B cell (primary cell): ENCODE measurements at regions not wholly inside any gene's neighbourhood (a gene's known extent, or its start where the extent isn't known, plus 50 kb on each side); places are given as distances from the start of the nearest gene placed in this dataset.

ENCODE experiments used
- ATAC-seq: fragments of 200-7000 bp; cut with Tn5 transposase; one replicate; pipeline ENCODE4 v1.10.0; 2021; ENCODE audit warnings: low read depth, mild to moderate bottlenecking, moderate number of reproducible peaks, moderate library complexity
- CTCF ChIA-PET: fragments of 350-600 bp; sonication (Branson Sonifier 250); formaldehyde crosslinking; loops from one replicate; lab custom pipeline; 2021; ENCODE audit warnings: antibody characterized with exemption, inconsistent platforms; lab: Charles Lee
- POLR2A ChIA-PET: fragments of 350-600 bp; sonication (Branson Sonifier 250); formaldehyde crosslinking; loops from one replicate; lab custom pipeline; 2021; ENCODE audit warnings: antibody characterized with exemption; lab: Charles Lee
- DNase-seq: peaks from one replicate; pipeline ENCODE4 v3.0.0; 2013
- H2AFZ ChIP-seq: 2 replicates; pipeline ENCODE4 v1.6.1; 2012; ENCODE audit warnings: mild to moderate bottlenecking, low read depth, low read length; ENCODE audit not compliant: insufficient read depth, poor library complexity, severe bottlenecking
- H3K27ac ChIP-seq, 2 donors: 1 replicate in 1 of 2; 2 replicates in 1 of 2; pipeline ENCODE4 v1.5.1; 2012 to 2013; ENCODE audit warnings: low read length in 2 of 2, mild to moderate bottlenecking in 2 of 2, moderate library complexity in 1 of 2
- H3K27me3 ChIP-seq, 4 experiments: fragments of 200-600 bp in 1 of 4; sonication (generic) in 1 of 4; replicated peaks in 1 of 4; 1 replicate in 2 of 4; 2 replicates in 2 of 4; pipeline versions ENCODE4 v1.6.1 to v1.7.0; 2013 to 2016; ENCODE audit warnings: low read length in 3 of 4, mild to moderate bottlenecking in 2 of 4, mixed read lengths in 1 of 4, moderate library complexity in 1 of 4; ENCODE audit not compliant: insufficient read depth in 4 of 4, control insufficient read depth in 3 of 4; ENCODE audit errors: control extremely low read depth in 1 of 4
- H3K36me3 ChIP-seq, 2 experiments: replicated peaks in 1 of 2; 1 replicate in 1 of 2; 2 replicates in 1 of 2; pipeline versions ENCODE4 v1.6.1 to v1.7.1; 2013; ENCODE audit warnings: low read length in 1 of 2; ENCODE audit not compliant: insufficient read depth in 2 of 2, control insufficient read depth in 1 of 2; ENCODE audit errors: control extremely low read depth in 1 of 2, extremely low read depth in 1 of 2
- H3K4me1 ChIP-seq, 2 donors: fragments of 200-600 bp in 1 of 2; sonication (generic) in 1 of 2; 1 replicate in 1 of 2; 2 replicates in 1 of 2; pipeline versions ENCODE4 v1.5.1 to v1.6.1; 2013 to 2017; ENCODE audit warnings: low read length in 2 of 2; ENCODE audit not compliant: control insufficient read depth in 2 of 2, insufficient read depth in 2 of 2
- H3K4me2 ChIP-seq: replicated peaks from 2 replicates; pipeline ENCODE3; 2012; ENCODE audit warnings: mild to moderate bottlenecking, low read depth, low read length; ENCODE audit not compliant: poor library complexity, severe bottlenecking
- H3K4me3 ChIP-seq, 5 experiments: fragments of 200-600 bp in 1 of 5; sonication (generic) in 1 of 5; 1 replicate in 3 of 5; 2 replicates in 2 of 5; pipeline versions ENCODE4 v1.5.1 to v1.7.0; 2011 to 2016; ENCODE audit warnings: low read length in 4 of 5, mild to moderate bottlenecking in 4 of 5, low read depth in 2 of 5, control low read depth in 1 of 5, moderate library complexity in 1 of 5; ENCODE audit not compliant: insufficient read depth in 1 of 5; ENCODE audit errors: control extremely low read depth in 1 of 5, extremely low read depth in 1 of 5
- H3K79me2 ChIP-seq: fragments of 200-600 bp; sonication (generic); one replicate; pipeline ENCODE4 v1.6.0; 2016; ENCODE audit warnings: low read length; ENCODE audit not compliant: control insufficient read depth, insufficient read depth
- H3K9ac ChIP-seq: fragments of 200-600 bp; sonication (generic); 2 replicates; pipeline ENCODE4 v1.6.1; 2017; ENCODE audit warnings: mild to moderate bottlenecking, low read length, moderate library complexity
- H3K9me3 ChIP-seq, 3 donors: one replicate each; pipeline versions ENCODE4 v1.6.1 to v1.7.1; 2013; ENCODE audit warnings: low read length in 2 of 3; ENCODE audit not compliant: control insufficient read depth in 2 of 3, insufficient read depth in 1 of 3; ENCODE audit errors: control extremely low read depth in 1 of 3
- H4K20me1 ChIP-seq: 2 replicates; pipeline ENCODE4 v1.6.0; 2012; ENCODE audit warnings: mild to moderate bottlenecking, low read length; ENCODE audit not compliant: insufficient read depth, control insufficient read depth, poor library complexity, severe bottlenecking
- H3K27ac Mint-ChIP-seq: one replicate; pipeline ENCODE4 v1.8.0; 2021; ENCODE audit warnings: mixed read lengths
- H3K27me3 Mint-ChIP-seq: one replicate; pipeline ENCODE4 v1.8.0; 2021; ENCODE audit warnings: mixed read lengths
- H3K4me1 Mint-ChIP-seq: one replicate; pipeline ENCODE4 v1.8.0; 2021; ENCODE audit warnings: mixed read lengths
- H3K4me3 Mint-ChIP-seq: one replicate; pipeline ENCODE4 v1.8.0; 2021; ENCODE audit warnings: mixed read lengths
- H3K9me3 Mint-ChIP-seq: one replicate; pipeline ENCODE4 v1.8.0; 2022; ENCODE audit warnings: mixed read lengths; ENCODE audit not compliant: insufficient read depth
- EZH2 ChIP-seq: IDR thresholded peaks from 2 replicates; pipeline ENCODE4 v1.6.1; 2012; ENCODE audit warnings: borderline replicate concordance, low read depth, mild to moderate bottlenecking, moderate library complexity, low read length; ENCODE audit not compliant: insufficient read depth, poor library complexity, severe bottlenecking
- WGBS: methylation state at CpG from one replicate; pipeline ENCODE4 v1.1.5; 2013; ENCODE audit warnings: missing lambda C conversion rate; ENCODE audit not compliant: insufficient coverage; 5-methylcytosine and 5-hydroxymethylcytosine counted together
- intact Hi-C: fragments of 100-400 bp; cut with micrococcal nuclease; formaldehyde crosslinking; loops from one replicate; pipeline ENCODE4 v1.10.0; 2022
- TF ChIP-seq, protein P1 (sequence below): fragments of 200-600 bp; IDR thresholded peaks from one replicate; pipeline ENCODE4 v1.8.0; 2022; ENCODE audit warnings: antibody characterized with exemption, mild to moderate bottlenecking

DNA sequence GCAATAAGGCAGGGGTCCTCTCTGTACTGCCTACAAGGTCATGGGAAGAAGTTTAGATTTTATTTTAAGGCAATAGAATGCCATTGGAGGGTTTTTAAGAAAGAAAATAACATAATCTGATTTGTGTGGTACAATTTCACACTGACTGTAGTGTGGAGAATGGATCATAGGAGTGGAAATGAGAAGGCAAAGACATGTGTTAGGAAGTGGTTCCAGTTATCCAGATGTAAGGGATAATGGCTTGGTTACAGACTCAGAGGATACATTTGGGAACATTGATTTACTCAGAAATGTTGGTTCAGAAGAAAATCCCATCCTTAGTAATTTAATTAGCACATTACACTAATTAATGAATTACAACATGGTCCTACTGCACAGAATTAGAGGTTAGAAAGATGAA lies 788.2 kb downstream of the SLITRK5 start:
- Histone ChIP-seq H2AFZ (no peak overlapping the region), H3K27me3 (no peaks in the 10 kb centered on the region), H3K79me2 (no peaks in the 10 kb centered on the region), H3K4me2 (no peak overlapping the region), H3K36me3 (no peaks in the 10 kb centered on the region), H3K9ac (no peak overlapping the region), H3K9me3 (no peaks in the 10 kb centered on the region), H3K4me1 (peaks cover 10 to 31% of the 10 kb centered on the region in 2 donors), H4K20me1 (no peaks in the 10 kb centered on the region), H3K27ac (no peak overlapping the region), H3K4me3 (no peak overlapping the region)
- no peak for ATAC-seq
- DNase-seq = no peak
- no peak for TF ChIP-seq EZH2
- TF ChIP-seq, protein P1, sequence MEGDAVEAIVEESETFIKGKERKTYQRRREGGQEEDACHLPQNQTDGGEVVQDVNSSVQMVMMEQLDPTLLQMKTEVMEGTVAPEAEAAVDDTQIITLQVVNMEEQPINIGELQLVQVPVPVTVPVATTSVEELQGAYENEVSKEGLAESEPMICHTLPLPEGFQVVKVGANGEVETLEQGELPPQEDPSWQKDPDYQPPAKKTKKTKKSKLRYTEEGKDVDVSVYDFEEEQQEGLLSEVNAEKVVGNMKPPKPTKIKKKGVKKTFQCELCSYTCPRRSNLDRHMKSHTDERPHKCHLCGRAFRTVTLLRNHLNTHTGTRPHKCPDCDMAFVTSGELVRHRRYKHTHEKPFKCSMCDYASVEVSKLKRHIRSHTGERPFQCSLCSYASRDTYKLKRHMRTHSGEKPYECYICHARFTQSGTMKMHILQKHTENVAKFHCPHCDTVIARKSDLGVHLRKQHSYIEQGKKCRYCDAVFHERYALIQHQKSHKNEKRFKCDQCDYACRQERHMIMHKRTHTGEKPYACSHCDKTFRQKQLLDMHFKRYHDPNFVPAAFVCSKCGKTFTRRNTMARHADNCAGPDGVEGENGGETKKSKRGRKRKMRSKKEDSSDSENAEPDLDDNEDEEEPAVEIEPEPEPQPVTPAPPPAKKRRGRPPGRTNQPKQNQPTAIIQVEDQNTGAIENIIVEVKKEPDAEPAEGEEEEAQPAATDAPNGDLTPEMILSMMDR = no peak
- H3K4me3 Mint-ChIP-seq = no peak overlapping the region
- intact Hi-C loops = no loop called here
- CTCF ChIA-PET = no interaction called here
- no peak overlapping the region for H3K27ac Mint-ChIP-seq
- H3K27me3 Mint-ChIP-seq = no peaks in the 10 kb centered on the region
- H3K9me3 Mint-ChIP-seq = no peaks in the 10 kb centered on the region
- peaks cover 26% of the 10 kb centered on the region for H3K4me1 Mint-ChIP-seq
- POLR2A ChIA-PET = no interaction called here

DNA sequence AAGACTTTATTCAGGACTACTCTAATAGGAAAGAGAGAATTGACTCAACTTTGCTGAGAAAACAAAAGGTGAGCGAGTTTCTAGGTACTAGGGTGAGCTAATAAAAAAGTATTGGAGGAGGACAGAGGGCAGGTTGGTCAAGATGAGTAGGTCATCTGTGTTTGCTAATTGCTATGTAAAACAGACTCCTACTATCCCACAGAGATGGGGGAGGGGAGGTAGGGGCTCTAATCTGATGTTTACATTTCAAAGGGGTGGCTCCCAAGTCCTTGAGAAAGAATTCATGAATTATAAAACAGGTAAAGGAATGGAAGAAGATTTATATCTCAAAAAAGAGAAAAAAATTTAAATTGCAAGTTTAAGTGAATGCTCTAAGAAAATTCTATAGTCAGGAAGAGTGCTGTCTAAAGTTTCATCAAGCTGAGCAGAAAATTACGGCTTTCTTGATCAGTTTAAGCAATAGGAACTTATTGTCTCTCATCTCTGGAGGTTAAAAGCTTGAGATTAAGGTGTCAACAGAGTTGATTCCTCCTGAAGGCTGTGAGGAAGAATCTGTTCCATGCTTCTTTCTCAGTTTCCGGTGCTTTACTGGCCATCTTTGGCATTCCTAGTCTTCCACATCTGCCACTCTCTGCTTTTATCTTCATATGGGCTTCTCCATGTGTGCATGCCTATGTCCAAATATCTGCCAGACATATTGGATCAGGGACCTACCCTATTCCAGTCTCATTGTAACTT lies 790.3 kb downstream of the SLITRK5 start:
- peaks cover 9 to 18% of the 10 kb centered on the region in 2 donors for H3K4me1 ChIP-seq
- no peak overlapping the region for H3K4me3 ChIP-seq
- H3K9me3 ChIP-seq = no peaks in the 10 kb centered on the region
- Mint-ChIP-seq H3K27ac (no peak overlapping the region), H3K4me3 (no peak overlapping the region), H3K4me1 (peaks cover 12% of the 10 kb centered on the region), H3K27me3 (no peaks in the 10 kb centered on the region), H3K9me3 (no peaks in the 10 kb centered on the region)
- H4K20me1 ChIP-seq = no peaks in the 10 kb centered on the region
- TF ChIP-seq, protein P1 = no peak
- no peak for TF ChIP-seq EZH2
- no peak overlapping the region for H3K9ac ChIP-seq
- H3K36me3 ChIP-seq = no peaks in the 10 kb centered on the region
- intact Hi-C loops = no loop called here
- no peaks in the 10 kb centered on the region for H3K27me3 ChIP-seq
- DNase-seq = no peak
- CTCF ChIA-PET = no interaction called here
- no peak overlapping the region for H3K27ac ChIP-seq
- WGBS = no CpG with 5 or more reads among the region's 3 CpGs
- H3K4me2 ChIP-seq = no peak overlapping the region
- no peaks in the 10 kb centered on the region for H3K79me2 ChIP-seq
- H2AFZ ChIP-seq = no peak overlapping the region
- POLR2A ChIA-PET = no interaction called here
- ATAC-seq = no peak
